GM03348 (cell line): ENCODE measurements at regions not wholly inside any gene's neighbourhood (a gene's known extent, or its start where the extent isn't known, plus 50 kb on each side); places are given as distances from the start of the nearest gene placed in this dataset.

Source experiments
- DNase-seq: peaks from one replicate; pipeline ENCODE4 v3.0.0; 2012; ENCODE audit warnings: low spot score

DNA sequence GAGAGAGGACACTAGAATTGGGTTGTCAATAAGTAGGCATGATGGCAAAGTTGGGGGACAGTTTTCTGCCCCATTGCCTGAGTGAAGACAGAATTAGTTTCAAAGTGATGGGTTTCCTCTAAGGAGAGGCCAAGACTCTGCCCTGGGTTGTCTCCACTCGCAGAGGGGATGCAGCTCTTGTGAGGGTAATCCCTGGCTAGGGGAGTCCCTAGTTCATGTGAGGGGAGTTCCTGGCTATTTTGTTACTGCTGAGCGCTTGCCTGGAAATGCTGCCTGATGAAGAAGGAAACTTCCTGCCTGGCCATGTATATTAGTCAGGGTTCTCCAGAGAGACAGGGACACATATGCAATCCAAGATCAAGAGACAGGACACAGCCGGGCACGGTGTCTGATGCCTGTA is 501.5 kb downstream of the BCL11A start:
- DNase-seq, result no peak

- DNase-seq, result no peak
Measured at GRCh38 chr2:60047944-60048525, 505.4 kb downstream of the BCL11A start.

DNA sequence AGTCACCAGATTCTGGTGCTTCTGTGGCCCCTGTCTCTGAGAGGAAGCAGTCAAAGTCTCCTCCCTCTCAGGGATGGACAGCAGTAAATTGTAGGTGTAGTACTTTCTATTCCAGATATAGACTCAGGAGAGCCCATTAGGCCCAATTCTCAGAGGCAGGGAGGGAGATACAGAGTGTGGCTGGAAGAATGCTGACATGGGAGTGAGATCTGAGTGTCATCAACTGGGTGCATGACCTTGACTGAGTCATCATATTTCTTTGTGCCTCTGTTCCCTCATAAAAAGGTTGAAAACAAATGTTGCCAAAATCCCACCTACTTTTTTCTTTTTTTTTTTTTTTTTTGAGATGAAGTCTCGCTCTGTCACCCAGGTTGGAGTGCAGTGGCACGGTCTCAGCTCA is 506.1 kb downstream of the BCL11A start:
- no peak for DNase-seq

DNA sequence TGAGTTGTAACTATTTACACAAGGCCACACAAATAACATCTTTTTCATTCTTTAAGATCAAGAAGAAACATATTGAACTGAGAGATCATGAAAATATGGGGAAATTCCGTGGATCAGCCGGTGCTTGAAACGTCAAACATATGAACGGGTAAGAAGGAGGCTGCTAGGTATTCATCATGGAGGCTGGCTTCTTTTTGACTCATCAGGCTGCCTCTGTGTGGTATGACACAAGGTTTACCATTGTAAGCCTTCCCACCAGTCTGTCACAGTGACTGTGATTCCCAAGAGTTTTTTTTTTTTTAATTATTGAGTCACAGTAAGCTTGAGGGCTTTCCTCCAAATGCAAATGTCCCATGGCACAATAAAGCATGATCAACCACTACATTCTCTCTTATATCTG is 506.9 kb downstream of the BCL11A start:
- DNase-seq, result no peak

- no peak for DNase-seq
Measured at GRCh38 chr2:60045456-60045855, 508.0 kb downstream of the BCL11A start.

DNA sequence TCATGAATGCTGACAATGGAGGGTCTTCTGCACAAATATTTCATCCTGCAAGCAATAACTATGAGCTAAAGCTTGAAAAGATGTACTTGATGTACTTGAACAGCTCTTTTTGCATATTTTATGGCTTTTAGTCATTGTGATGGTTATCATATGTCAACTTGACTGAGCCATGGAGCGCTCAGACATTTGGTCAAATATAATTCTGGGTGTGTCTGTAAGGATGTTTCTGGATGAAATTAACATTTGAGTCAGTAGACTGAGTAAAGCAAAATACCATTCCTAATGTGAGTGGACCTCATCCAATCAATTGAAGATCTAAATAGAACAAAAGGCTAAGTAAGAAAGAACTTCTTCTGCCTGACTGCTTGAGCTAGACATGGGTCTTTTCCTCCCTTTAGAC is 509.0 kb downstream of the BCL11A start:
- no peak for DNase-seq

- DNase-seq, result no peak
Measured at GRCh38 chr2:60042023-60042422, 511.4 kb downstream of the BCL11A start.

- DNase-seq, result no peak
Measured at GRCh38 chr2:60033325-60033724, 520.1 kb downstream of the BCL11A start.

- no peak for DNase-seq
Measured at GRCh38 chr2:60029566-60029883, 523.9 kb downstream of the BCL11A start.

- DNase-seq, result no peak
Measured at GRCh38 chr2:60028849-60029565, 524.4 kb downstream of the BCL11A start.

DNA sequence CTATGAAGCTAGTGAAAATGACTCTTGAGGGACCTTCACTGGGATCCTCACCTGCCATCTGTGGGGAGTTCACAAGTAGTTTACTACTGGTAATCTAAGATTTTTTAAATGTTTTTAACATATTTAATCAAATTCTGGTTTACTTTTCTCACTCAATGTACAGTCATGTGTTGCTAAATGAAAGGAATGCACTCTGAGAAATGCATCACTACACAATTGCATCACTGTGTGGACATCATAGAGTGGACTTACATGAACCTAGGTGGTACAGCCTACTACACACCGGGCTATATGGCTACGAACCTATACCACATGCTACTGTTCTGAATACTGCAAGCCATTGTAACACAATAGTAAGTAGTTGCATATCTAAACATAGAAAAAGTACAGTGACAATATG is 528.0 kb downstream of the BCL11A start:
- DNase-seq, result no peak

DNA sequence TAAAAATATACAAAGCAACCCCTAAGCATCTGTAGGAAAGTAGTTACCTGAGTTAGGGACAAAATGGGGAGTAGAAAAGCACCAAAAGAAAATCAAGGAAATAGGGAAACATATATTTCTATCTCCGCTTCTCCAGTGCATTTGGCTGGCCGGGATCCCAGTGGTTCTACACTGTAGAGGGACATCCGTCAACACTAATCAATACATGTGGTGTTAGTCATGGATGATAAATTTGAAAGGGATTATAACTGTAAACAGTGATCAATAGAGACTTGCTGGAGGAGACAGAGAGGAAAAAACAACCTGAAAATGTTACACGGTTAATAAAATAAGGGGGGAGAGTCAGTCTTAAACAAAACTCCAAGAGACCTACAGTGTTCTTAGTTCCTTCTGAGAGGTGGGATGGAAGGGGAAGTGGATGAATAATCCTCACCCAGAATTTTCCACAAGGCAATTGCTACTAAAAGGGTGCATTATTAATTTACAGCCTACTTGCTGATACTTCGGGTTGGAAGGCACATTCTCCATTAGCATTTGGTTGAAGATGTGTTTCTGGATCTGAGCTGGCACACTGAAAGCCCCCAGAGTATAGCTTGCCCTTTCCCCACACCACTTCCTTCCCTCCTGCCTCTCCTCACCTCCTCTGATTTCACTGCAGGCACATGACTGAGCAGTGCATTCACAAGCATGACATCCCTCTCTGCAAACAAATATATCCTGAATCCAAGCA is 530.0 kb downstream of the BCL11A start:
- no peak for DNase-seq

- DNase-seq, result no peak
Measured at GRCh38 chr2:60007671-60008070, 545.8 kb downstream of the BCL11A start.

DNA sequence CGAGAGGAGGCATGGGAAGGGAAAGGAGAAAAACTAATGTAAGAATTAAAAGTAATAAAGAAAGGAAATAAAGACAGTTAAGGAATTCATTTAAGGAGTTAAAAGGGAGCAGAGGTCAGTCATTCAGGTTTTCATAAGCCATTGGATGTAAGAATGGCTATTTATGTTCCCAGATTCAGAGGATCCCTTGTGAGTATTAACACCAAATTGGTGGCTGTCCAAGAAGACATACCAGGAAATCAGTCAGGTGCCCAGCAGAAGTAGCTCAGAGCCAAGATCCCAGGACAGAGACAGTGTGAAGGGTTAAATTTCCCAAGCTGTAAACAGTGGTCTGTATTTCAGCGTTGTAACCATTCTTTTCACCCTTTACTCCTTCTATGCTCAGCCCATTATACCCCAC is 550.4 kb downstream of the BCL11A start:
- no peak for DNase-seq

- DNase-seq, result no peak
Measured at GRCh38 chr2:60002183-60002867, 551.1 kb downstream of the BCL11A start.

DNA sequence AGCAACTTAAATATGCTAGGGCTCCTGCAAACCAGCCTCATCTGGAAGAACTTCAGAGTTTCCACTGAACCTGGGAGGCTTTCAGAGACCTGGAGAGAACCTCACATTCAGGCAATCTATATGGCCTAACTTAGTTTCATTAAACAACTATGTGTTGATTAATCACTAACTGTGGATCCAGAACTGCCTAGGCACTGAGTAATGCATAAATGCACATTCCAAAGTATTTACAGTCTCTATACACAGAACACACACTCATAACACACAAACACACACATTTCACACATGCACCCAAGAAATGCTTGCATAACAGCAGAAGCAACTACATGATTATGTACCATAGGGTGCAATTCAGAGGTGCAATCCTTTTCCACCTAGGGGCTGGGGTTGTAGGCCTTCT is 552.8 kb downstream of the BCL11A start:
- no peak for DNase-seq

DNA sequence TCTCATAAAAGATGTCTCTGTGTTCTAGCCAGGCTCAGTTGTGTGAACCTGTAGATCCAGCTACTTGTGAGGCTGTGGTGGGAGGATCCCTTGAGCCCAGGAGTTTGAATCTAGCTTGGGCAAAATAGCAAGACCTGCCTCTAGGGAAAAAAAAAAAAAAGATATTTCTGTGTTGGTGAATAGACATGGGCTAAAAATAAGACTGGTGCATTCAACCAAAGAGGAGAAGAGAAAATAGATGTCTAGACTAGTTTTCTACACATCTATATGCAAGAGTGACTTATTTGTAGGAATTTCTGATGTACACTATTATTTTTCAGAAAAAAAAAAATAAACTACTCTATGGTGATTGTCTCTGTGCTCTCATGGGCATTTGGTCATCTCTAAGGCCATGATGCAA is 555.1 kb downstream of the BCL11A start:
- DNase-seq, result no peak

DNA sequence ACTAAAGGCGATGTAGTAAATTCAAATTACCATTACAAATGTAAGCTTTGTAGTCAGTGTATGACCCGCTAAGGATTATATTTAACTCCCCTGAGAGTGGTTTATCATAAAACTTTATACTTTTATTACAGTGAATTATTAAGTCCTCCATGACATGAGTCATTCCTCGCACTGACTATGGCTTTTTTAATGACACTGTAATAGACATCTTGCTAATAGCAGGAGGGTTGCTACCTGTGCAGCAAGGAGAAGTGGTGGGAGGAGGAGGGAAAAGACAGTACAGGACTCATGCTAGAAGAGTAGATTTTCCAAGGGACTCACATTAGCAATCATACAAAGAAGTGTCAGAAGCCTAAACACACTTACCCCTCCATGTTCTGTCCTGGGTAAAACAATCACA is 556.1 kb downstream of the BCL11A start:
- no peak for DNase-seq

GRCh38 chr2:59996855-59997254 is 556.6 kb downstream of the BCL11A start:
- DNase-seq, result no peak

DNA sequence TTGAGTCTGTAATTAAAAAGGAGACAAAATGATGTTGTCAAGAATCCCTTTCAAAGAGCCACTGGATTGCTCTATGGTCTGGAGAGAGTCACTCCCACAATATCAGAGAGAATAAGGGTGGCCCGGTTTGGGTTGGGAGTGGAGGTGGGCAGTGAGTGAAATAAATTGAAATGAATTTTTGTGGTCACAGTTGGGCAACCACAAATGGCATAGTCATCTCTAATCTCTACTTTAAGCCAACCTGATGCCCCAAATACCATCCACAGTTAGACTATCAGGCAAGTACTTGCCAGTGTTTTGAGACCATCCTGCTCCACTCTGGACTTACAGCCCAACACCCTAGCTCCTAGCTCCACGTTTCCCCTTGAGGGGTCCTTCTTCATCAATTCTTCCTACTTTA is 559.7 kb downstream of the BCL11A start:
- DNase-seq, result no peak

GRCh38 chr2:59988341-59988740 is 565.1 kb downstream of the BCL11A start:
- no peak for DNase-seq

GRCh38 chr2:59986511-59986910 is 566.9 kb downstream of the BCL11A start:
- no peak for DNase-seq

- DNase-seq, result no peak
Measured at GRCh38 chr2:59985923-59986322, 567.5 kb downstream of the BCL11A start.
